Smooth muscle cell (in vitro differentiated cells): ENCODE measurements at regions not wholly inside any gene's neighbourhood (a gene's known extent, or its start where the extent isn't known, plus 50 kb on each side); places are given as distances from the start of the nearest gene placed in this dataset. TPM values are rescaled to one million over a fixed set of nuclear protein-coding genes. Genes with fewer than 3 reads are reported as not detected.

ENCODE experiments used
- DNase-seq: peaks from one replicate; lab custom pipeline; 2025; ENCODE audit not compliant: unreplicated experiment; lab: John Stamatoyannopoulos, UW
- H2AFZ ChIP-seq: fragments of 200-600 bp; sonication (generic); 2 replicates; pipeline ENCODE4 v1.6.0; 2016; ENCODE audit warnings: antibody characterized with exemption, low read depth, mild to moderate bottlenecking
- H3F3A ChIP-seq: fragments of 200-600 bp; sonication (generic); 2 replicates; pipeline ENCODE4 v1.6.0; 2017; ENCODE audit warnings: antibody characterized with exemption, low read depth
- H3K27ac ChIP-seq: fragments of 200-600 bp; sonication (generic); 2 replicates; pipeline ENCODE4 v1.5.1; 2016; ENCODE audit warnings: low read depth, mild to moderate bottlenecking
- H3K27me3 ChIP-seq: fragments of 200-600 bp; sonication (generic); 2 replicates; pipeline ENCODE4 v1.6.1; 2016; ENCODE audit warnings: low read depth, mild to moderate bottlenecking
- H3K36me3 ChIP-seq: fragments of 200-600 bp; sonication (generic); 2 replicates; pipeline ENCODE4 v1.5.1; 2016; ENCODE audit warnings: low read depth
- H3K4me1 ChIP-seq: fragments of 200-600 bp; sonication (generic); 2 replicates; pipeline ENCODE4 v1.5.1; 2016; ENCODE audit warnings: low read depth
- H3K4me2 ChIP-seq: fragments of 200-600 bp; sonication (generic); 2 replicates; pipeline ENCODE4 v1.6.0; 2016; ENCODE audit warnings: mild to moderate bottlenecking
- H3K4me3 ChIP-seq: fragments of 200-600 bp; sonication (generic); 2 replicates; pipeline ENCODE4 v1.5.1; 2016; ENCODE audit warnings: mild to moderate bottlenecking
- H3K79me2 ChIP-seq: fragments of 200-600 bp; sonication (generic); 2 replicates; pipeline ENCODE4 v1.6.0; 2016; ENCODE audit warnings: low read depth, mild to moderate bottlenecking
- H3K9ac ChIP-seq: fragments of 200-600 bp; sonication (generic); 2 replicates; pipeline ENCODE4 v1.6.0; 2016; ENCODE audit warnings: low read depth
- H3K9me3 ChIP-seq: fragments of 200-600 bp; sonication (generic); replicated peaks from 2 replicates; pipeline ENCODE4 v1.5.1; 2016; ENCODE audit warnings: low read depth
- H4K20me1 ChIP-seq: fragments of 200-600 bp; sonication (generic); 2 replicates; pipeline ENCODE4 v1.6.0; 2016; ENCODE audit warnings: low read depth
- WGBS: methylation state at CpG from one replicate; pipeline ENCODE4 v1.1.7; 2016; ENCODE audit warnings: low lambda C conversion rate; 5-methylcytosine and 5-hydroxymethylcytosine counted together
- small RNA-seq: library from RNA; depleted of rRNA; stranded (forward); fragments of <200 nt; gene quantifications from one replicate; pipeline ENCODE3, GENCODE V24; 2014
- TF ChIP-seq, protein P1 (sequence below): fragments of 200-600 bp; sonication (generic); IDR thresholded peaks from 2 replicates; pipeline ENCODE4 v1.5.1; 2017; ENCODE audit warnings: borderline replicate concordance, mild to moderate bottlenecking, antibody characterized with exemption; ENCODE audit not compliant: insufficient read depth, poor library complexity, severe bottlenecking

DNA sequence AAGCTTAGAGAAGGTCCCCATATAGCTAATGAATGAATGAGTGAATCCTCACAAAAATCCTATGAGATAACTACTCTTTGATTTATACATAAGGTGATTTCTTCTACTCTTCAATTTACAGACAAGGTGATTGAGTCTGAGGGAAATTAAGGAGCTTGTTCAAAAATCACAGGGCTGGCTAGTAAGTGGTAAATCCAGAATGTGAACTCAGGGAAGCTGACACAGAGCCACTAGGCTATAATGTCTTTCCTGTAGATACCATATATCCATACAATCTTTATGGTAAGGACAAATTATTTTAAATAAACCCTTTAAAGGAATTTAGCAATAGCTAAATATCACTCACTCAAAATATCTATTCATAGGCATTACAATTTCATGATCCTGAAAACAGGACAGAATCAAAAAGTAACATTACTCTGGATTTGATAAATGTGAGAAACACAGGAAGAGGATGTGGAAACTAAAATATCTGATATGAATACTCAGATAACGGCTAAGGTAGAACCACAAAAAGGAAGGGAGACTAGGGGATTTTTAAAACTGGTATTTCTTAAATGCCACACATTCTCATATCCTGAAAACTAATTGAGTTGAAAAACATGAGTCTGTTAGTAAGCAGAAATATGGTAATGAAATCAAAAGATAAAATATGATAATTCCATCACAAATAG, 108.2 kb downstream of the NBPF12 start:
- Histone ChIP-seq H3K9ac (no peak overlapping the region), H3K9me3 (no peaks in the 10 kb centered on the region), H3K79me2 (no peaks in the 10 kb centered on the region), H3F3A (no peaks in the 10 kb centered on the region), H3K4me3 (no peak overlapping the region), H3K4me2 (no peak overlapping the region), H3K4me1 (no peaks in the 10 kb centered on the region), H3K27ac (no peak overlapping the region), H4K20me1 (no peaks in the 10 kb centered on the region), H3K27me3 (no peaks in the 10 kb centered on the region), H3K36me3 (no peaks in the 10 kb centered on the region), H2AFZ (no peak overlapping the region)
- TF ChIP-seq, protein P1, sequence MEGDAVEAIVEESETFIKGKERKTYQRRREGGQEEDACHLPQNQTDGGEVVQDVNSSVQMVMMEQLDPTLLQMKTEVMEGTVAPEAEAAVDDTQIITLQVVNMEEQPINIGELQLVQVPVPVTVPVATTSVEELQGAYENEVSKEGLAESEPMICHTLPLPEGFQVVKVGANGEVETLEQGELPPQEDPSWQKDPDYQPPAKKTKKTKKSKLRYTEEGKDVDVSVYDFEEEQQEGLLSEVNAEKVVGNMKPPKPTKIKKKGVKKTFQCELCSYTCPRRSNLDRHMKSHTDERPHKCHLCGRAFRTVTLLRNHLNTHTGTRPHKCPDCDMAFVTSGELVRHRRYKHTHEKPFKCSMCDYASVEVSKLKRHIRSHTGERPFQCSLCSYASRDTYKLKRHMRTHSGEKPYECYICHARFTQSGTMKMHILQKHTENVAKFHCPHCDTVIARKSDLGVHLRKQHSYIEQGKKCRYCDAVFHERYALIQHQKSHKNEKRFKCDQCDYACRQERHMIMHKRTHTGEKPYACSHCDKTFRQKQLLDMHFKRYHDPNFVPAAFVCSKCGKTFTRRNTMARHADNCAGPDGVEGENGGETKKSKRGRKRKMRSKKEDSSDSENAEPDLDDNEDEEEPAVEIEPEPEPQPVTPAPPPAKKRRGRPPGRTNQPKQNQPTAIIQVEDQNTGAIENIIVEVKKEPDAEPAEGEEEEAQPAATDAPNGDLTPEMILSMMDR, result no peak
- 75% methylated on average over 1 of the region's 1 CpG for WGBS
- DNase-seq, result no peak

Small RNA genes lying in the stretch of these regions (small RNA-seq; reads per million reads assigned to genes)
- not detected for gene RNU1-151P
